Heart right ventricle (tissue), 16 donors: ENCODE measurements at regions not wholly inside any gene's neighbourhood (a gene's known extent, or its start where the extent isn't known, plus 50 kb on each side); places are given as distances from the start of the nearest gene placed in this dataset.
"Not testable (repeated sequence)": the region's sequence is repeated elsewhere in the genome, so short reads cannot be mapped to it uniquely, and the experiment has no call there.

ENCODE experiments used
- ATAC-seq, 8 donors: fragments of 200-7000 bp; cut with Tn5 transposase; one replicate each; pipeline ENCODE4 v1.9.1; 2020; ENCODE audit warnings: mild to moderate bottlenecking in 8 of 8, moderate library complexity in 8 of 8, moderate number of reproducible peaks in 1 of 8
- DNase-seq, 2 donors: peaks; one replicate each; pipeline ENCODE4 v3.0.0-alpha.2; 2020
- H3K27ac ChIP-seq, 10 donors: fragments of 200-600 bp; sonication (generic) in 2 of 10; one replicate each; pipeline versions ENCODE4 v1.5.0 to v1.8.0; 2020 to 2022; ENCODE audit warnings: mild to moderate bottlenecking in 3 of 10
- H3K27me3 ChIP-seq, 7 donors: fragments of 200-600 bp; one replicate each; pipeline ENCODE4 v1.8.0; 2021 to 2022; ENCODE audit warnings: mild to moderate bottlenecking in 2 of 7
- H3K36me3 ChIP-seq, 9 donors: fragments of 200-600 bp; sonication (generic) in 1 of 9; one replicate each; pipeline versions ENCODE4 v1.5.0 to v1.8.0; 2020 to 2022; ENCODE audit warnings: mild to moderate bottlenecking in 2 of 9
- H3K4me1 ChIP-seq, 9 donors: fragments of 200-600 bp; sonication (generic) in 1 of 9; one replicate each; pipeline versions ENCODE4 v1.5.0 to v1.8.0; 2020 to 2022; ENCODE audit warnings: mild to moderate bottlenecking in 4 of 9
- H3K4me3 ChIP-seq, 10 donors: fragments of 200-600 bp; sonication (generic) in 2 of 10; one replicate each; pipeline versions ENCODE4 v1.5.0 to v1.8.0; 2020 to 2022; ENCODE audit warnings: mild to moderate bottlenecking in 7 of 10, moderate library complexity in 2 of 10
- H3K9me3 ChIP-seq, 11 donors: fragments of 200-600 bp in 10 of 11; sonication (generic) in 2 of 11; one replicate each; pipeline versions ENCODE4 v1.5.0 to v1.8.0; 2013 to 2022; ENCODE audit warnings: mild to moderate bottlenecking in 2 of 11, control low read depth in 1 of 11, moderate library complexity in 1 of 11
- WGBS, 2 donors: extraction: QIAGEN DNeasy Blood & Tissue Kit; methylation state at CpG; one replicate each; pipeline ENCODE4 v1.1.7; 2013; ENCODE audit warnings: inconsistent platforms in 1 of 2; 5-methylcytosine and 5-hydroxymethylcytosine counted together
- intact Hi-C, 10 donors: fragments of 100-400 bp; cut with DNase I; formaldehyde crosslinking; loops; one replicate each; pipeline versions ENCODE4 v1.11.1 to v1.14.2; 2022
- TF ChIP-seq, protein P1 (sequence below), 9 donors: fragments of 200-600 bp; sonication (generic) in 2 of 9; IDR thresholded peaks; one replicate each; pipeline versions ENCODE4 v1.5.0 to v1.8.0; 2021 to 2022; ENCODE audit warnings: antibody characterized with exemption in 9 of 9, mild to moderate bottlenecking in 5 of 9, moderate library complexity in 1 of 9
- donor health status: Arrhythmogenic right ventricular cardiomyopathy.
- donor health status: ischemic (EF 13 %, LVEDD 7.1; RV severe dilation, severe dysfunction).
- donor health status: healthy with polysubstance abuse.
- donor health status: DM: no; HTN: yes; CAD: no.
- donor health status: DM: no; HTN: no; CAD: no.
- donor health status: ischemic (EF 25% LVEDD 6.9; RV normal size, moderate dysfunction).
- donor health status: ischemic (EF 25% LVEDD 5.7; RV mildly dilated, moderate dysfunction).
- donor health status: healthy.
- donor health status: DM: yes; HTN: yes; CAD: no.
- donor health status: Ischemic cardiomyopathy.
- donor health status: ischemic (EF 35%, LVEDD 5.7; RV mildly dilated, moderate dysfunction).
- donor health status: nonischemic (EF 11% LVEDD 7.7; RV severe dilation, severe dysfunction).
- donor health status: DM: yes; HTN: yes; CAD: no.
- donor health status: PGD.
- donor health status: ischemic (EF 29% LVEDD 5.4; RV normal size, mild dysfunction).
- donor health status: nonischemic (EF 23%, LVEDD 6.1; RV moderate dilation, normal function).

- ATAC-seq: no peak
Measured at GRCh38 chr2:100747996-100748615, 71.8 kb upstream of the NPAS2 start.

GRCh38 chr2:100748673-100749072 lies 71.3 kb upstream of the NPAS2 start:
- Histone ChIP-seq H3K9me3 (peaks cover 0 to 7% (median 0%) of the 10 kb centered on the region in 11 donors), H3K27ac (no peak overlapping the region), H3K27me3 (no peaks in the 10 kb centered on the region), H3K4me3 (no peak overlapping the region), H3K4me1 (peaks cover 0 to 30% (median 10%) of the 10 kb centered on the region in 9 donors), H3K36me3 (no peaks in the 10 kb centered on the region)
- TF ChIP-seq, protein P1, sequence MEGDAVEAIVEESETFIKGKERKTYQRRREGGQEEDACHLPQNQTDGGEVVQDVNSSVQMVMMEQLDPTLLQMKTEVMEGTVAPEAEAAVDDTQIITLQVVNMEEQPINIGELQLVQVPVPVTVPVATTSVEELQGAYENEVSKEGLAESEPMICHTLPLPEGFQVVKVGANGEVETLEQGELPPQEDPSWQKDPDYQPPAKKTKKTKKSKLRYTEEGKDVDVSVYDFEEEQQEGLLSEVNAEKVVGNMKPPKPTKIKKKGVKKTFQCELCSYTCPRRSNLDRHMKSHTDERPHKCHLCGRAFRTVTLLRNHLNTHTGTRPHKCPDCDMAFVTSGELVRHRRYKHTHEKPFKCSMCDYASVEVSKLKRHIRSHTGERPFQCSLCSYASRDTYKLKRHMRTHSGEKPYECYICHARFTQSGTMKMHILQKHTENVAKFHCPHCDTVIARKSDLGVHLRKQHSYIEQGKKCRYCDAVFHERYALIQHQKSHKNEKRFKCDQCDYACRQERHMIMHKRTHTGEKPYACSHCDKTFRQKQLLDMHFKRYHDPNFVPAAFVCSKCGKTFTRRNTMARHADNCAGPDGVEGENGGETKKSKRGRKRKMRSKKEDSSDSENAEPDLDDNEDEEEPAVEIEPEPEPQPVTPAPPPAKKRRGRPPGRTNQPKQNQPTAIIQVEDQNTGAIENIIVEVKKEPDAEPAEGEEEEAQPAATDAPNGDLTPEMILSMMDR (IDR thresholded peaks at IDR 0.05): no peak
- no peak for ATAC-seq
- DNase-seq: no peak
- intact Hi-C loops: loop anchor here in 1 of 10 donors (5.0 to 10.0 kb wide), 2 partner anchors 69 to 156 kb away; no protein-coding TSS in a partner anchor

More at GRCh38 chr2:100747996-100748615, 71.8 kb upstream of the NPAS2 start:
- H3K9me3 ChIP-seq: peaks cover 0 to 7% (median 0%) of the 10 kb centered on the region in 11 donors
- 81 to 91% methylated on average over 5 of the region's 5 CpGs for WGBS, 2 donors
- H3K27me3 ChIP-seq: no peaks in the 10 kb centered on the region
- no peaks in the 10 kb centered on the region for H3K36me3 ChIP-seq
- intact Hi-C loops: loop anchor here in 1 of 10 donors (5.0 to 10.0 kb wide), 2 partner anchors 69 to 157 kb away; no protein-coding TSS in a partner anchor
- no peak overlapping the region for H3K27ac ChIP-seq
- peaks cover 0 to 27% (median 10%) of the 10 kb centered on the region in 9 donors for H3K4me1 ChIP-seq
- TF ChIP-seq, protein P1 (IDR thresholded peaks at IDR 0.05): no peak
- DNase-seq: no peak
- no peak overlapping the region for H3K4me3 ChIP-seq

- 64 to 69% methylated on average over 4 of the region's 4 CpGs for WGBS, 2 donors
- H3K36me3 ChIP-seq: no peaks in the 10 kb centered on the region
- ATAC-seq (peak in 2 of 8 donors; percentile 35 to 68), DNase-seq (no peak)
- TF ChIP-seq, protein P1 (IDR thresholded peaks at IDR 0.05): no peak
- peaks cover 0 to 7% (median 0%) of the 10 kb centered on the region in 11 donors for H3K9me3 ChIP-seq
- H3K4me3 ChIP-seq: no peak overlapping the region
- intact Hi-C loops: loop anchor here in 3 of 10 donors (5.0 to 10.0 kb wide), 3 partner anchors 62 to 155 kb away; no protein-coding TSS in a partner anchor
- peak overlapping the region in 1 of 10 donors; percentile 15 for H3K27ac ChIP-seq
- H3K4me1 ChIP-seq: peaks cover 0 to 30% (median 16%) of the 10 kb centered on the region in 9 donors
- H3K27me3 ChIP-seq: no peaks in the 10 kb centered on the region
Measured at GRCh38 chr2:100749771-100750542, 70.0 kb upstream of the NPAS2 start.

- H3K4me1 ChIP-seq: peaks cover 0 to 36% (median 20%) of the 10 kb centered on the region in 9 donors
- 76 to 85% methylated on average over 5 of the region's 5 CpGs for WGBS, 2 donors
- H3K27ac ChIP-seq: peak overlapping the region in 1 of 10 donors; percentile 17
- not testable (repeated sequence) for H3K27me3 ChIP-seq, H3K4me3 ChIP-seq, ATAC-seq, H3K36me3 ChIP-seq, DNase-seq, H3K9me3 ChIP-seq
- intact Hi-C loops: loop anchor here in 3 of 10 donors (2.0 to 5.0 kb wide), 2 partner anchors 60 to 63 kb away; no protein-coding TSS in a partner anchor
Measured at GRCh38 chr2:100751871-100752625, 67.9 kb upstream of the NPAS2 start.
